HCT116 (cell line): ENCODE measurements at regions not wholly inside any gene's neighbourhood (a gene's known extent, or its start where the extent isn't known, plus 50 kb on each side); places are given as distances from the start of the nearest gene placed in this dataset.
A peak's percentile ranks its signal among the peaks of the same experiment; 100 is the strongest.

Source experiments
- ATAC-seq: fragments of 200-7000 bp; cut with Tn5 transposase; 2 replicates; pipeline ENCODE4 v1.9.1; 2020; ENCODE audit warnings: mild to moderate bottlenecking, moderate library complexity
- BruUV-seq: library from RNA; stranded (reverse); fragments of 400-500 nt; replicated peaks from 2 replicates; lab custom pipeline; 2021; lab: Mats Ljungman, UMichigan
- CTCF ChIA-PET: fragments of 300-600 bp; sonication (Branson Sonifier 250); formaldehyde crosslinking; loops from one replicate; lab custom pipeline; 2021; ENCODE audit warnings: antibody characterized with exemption; lab: Charles Lee
- POLR2A ChIA-PET: fragments of 300-600, 350-600 bp; sonication (Branson Sonifier 250); formaldehyde crosslinking; loops from one replicate; lab custom pipeline; 2021; ENCODE audit warnings: antibody characterized with exemption; lab: Charles Lee
- RAD21 ChIA-PET, 2 experiments: fragments of 300-600 bp; sonication (Branson Sonifier 250); formaldehyde crosslinking; loops; one replicate each; lab custom pipeline; 2023; ENCODE audit warnings: low total read pairs in 2 of 2; ENCODE audit not compliant: uncharacterized antibody in 2 of 2, unreplicated experiment in 2 of 2, low non-redundant PET in 1 of 2; lab: Charles Lee
- DNase-seq: peaks from one replicate; pipeline ENCODE4 v3.0.0-alpha.2; 2010; ENCODE audit warnings: low read depth, low spot score
- H2AFZ ChIP-seq: fragments of 200-600 bp; shearing (Covaris generic), sonication (generic); 2 replicates; pipeline ENCODE4 v1.6.1; 2017; ENCODE audit warnings: low read depth, mixed run types, mixed read lengths, antibody characterized with exemption, low read length; ENCODE audit not compliant: poor library complexity, severe bottlenecking
- H3K27ac ChIP-seq: 2 replicates; pipeline ENCODE4 v1.5.1; 2012; ENCODE audit warnings: low read depth, low read length
- H3K27me3 ChIP-seq: fragments of 200-600 bp; sonication (generic); 2 replicates; pipeline ENCODE4 v1.6.1; 2016; ENCODE audit warnings: mixed run types, low read length, mixed read lengths; ENCODE audit not compliant: insufficient read depth
- H3K36me3 ChIP-seq, 2 experiments: fragments of 200-500 bp in 1 of 2; fragments of 200-600 bp in 1 of 2; sonication (Bioruptor generic) in 1 of 2; sonication (generic) in 1 of 2; 2 replicates each; pipeline versions ENCODE4 v1.5.1 to v1.6.1; 2014 to 2016; ENCODE audit warnings: low read length in 2 of 2, inconsistent platforms in 1 of 2, mixed read lengths in 1 of 2, mixed run types in 1 of 2; ENCODE audit not compliant: insufficient read depth in 2 of 2, control insufficient read depth in 1 of 2
- H3K4me1 ChIP-seq, 2 experiments: fragments of 200-600 bp in 1 of 2; sonication (generic) in 1 of 2; 2 replicates each; pipeline versions ENCODE4 v1.5.1 to v1.6.1; 2012 to 2017; ENCODE audit warnings: low read length in 2 of 2, inconsistent platforms in 1 of 2, mild to moderate bottlenecking in 1 of 2, mixed read lengths in 1 of 2, mixed run types in 1 of 2, moderate library complexity in 1 of 2; ENCODE audit not compliant: insufficient read depth in 2 of 2, control insufficient read depth in 1 of 2
- H3K4me2 ChIP-seq: fragments of 200-600 bp; sonication (generic); 2 replicates; pipeline ENCODE4 v1.6.1; 2017; ENCODE audit warnings: mixed run types, low read length, mixed read lengths
- H3K4me3 ChIP-seq, 2 experiments: fragments of 200-600 bp in 1 of 2; sonication (generic) in 1 of 2; replicated peaks in 1 of 2; 2 replicates each; pipeline ENCODE4 v1.5.1; 2011 to 2016; ENCODE audit warnings: low read length in 2 of 2, control low read depth in 1 of 2, low read depth in 1 of 2, mild to moderate bottlenecking in 1 of 2, mixed read lengths in 1 of 2, mixed run types in 1 of 2
- H3K79me2 ChIP-seq: fragments of 200-600 bp; sonication (generic); 2 replicates; pipeline ENCODE4 v1.6.1; 2017; ENCODE audit warnings: mild to moderate bottlenecking, mixed run types, low read length, moderate library complexity, mixed read lengths; ENCODE audit not compliant: insufficient read depth
- H3K9ac ChIP-seq: fragments of 200-600 bp; sonication (generic); 2 replicates; pipeline ENCODE4 v1.6.1; 2016; ENCODE audit warnings: low read length, mixed read lengths
- H3K9me2 ChIP-seq: fragments of 200-600 bp; sonication (generic), shearing (Covaris generic); 2 replicates; pipeline ENCODE4 v1.6.1; 2017; ENCODE audit warnings: mixed run types, mild to moderate bottlenecking, moderate library complexity; ENCODE audit not compliant: insufficient read depth
- H3K9me3 ChIP-seq, 2 experiments: fragments of 200-500 bp in 1 of 2; fragments of 200-600 bp in 1 of 2; sonication (Bioruptor generic) in 1 of 2; sonication (generic) in 1 of 2; 2 replicates each; pipeline ENCODE4 v1.6.1; 2014 to 2017; ENCODE audit warnings: low read length in 2 of 2, mixed read lengths in 2 of 2, inconsistent platforms in 1 of 2, low read depth in 1 of 2, mild to moderate bottlenecking in 1 of 2, mixed run types in 1 of 2, moderate library complexity in 1 of 2; ENCODE audit not compliant: control insufficient read depth in 1 of 2, insufficient read depth in 1 of 2
- H4K20me1 ChIP-seq: fragments of 200-600 bp; sonication (generic), shearing (Covaris generic); 2 replicates; pipeline ENCODE4 v1.6.1; 2017; ENCODE audit warnings: mixed run types, mild to moderate bottlenecking, moderate library complexity; ENCODE audit not compliant: insufficient read depth
- CEBPB ChIP-seq: IDR thresholded peaks from 2 replicates; pipeline ENCODE4 v1.6.1; 2012; ENCODE audit warnings: low read depth
- EGR1 ChIP-seq: IDR thresholded peaks from 2 replicates; pipeline ENCODE4 v1.6.1; 2012; ENCODE audit warnings: low read depth
- ELF1 ChIP-seq: IDR thresholded peaks from 2 replicates; pipeline ENCODE4 v1.6.1; 2012; ENCODE audit warnings: low read depth, borderline replicate concordance
- EZH2phosphoT487 ChIP-seq: fragments of 200-600 bp; IDR thresholded peaks from 2 replicates; pipeline ENCODE4 v1.6.1; 2018; ENCODE audit warnings: antibody characterized with exemption, borderline replicate concordance
- FOSL1 ChIP-seq: IDR thresholded peaks from 2 replicates; pipeline ENCODE4 v1.6.1; 2012; ENCODE audit warnings: low read depth
- RAD21 ChIP-seq: IDR thresholded peaks from 2 replicates; pipeline ENCODE4 v1.6.1; 2012; ENCODE audit warnings: low read depth, mild to moderate bottlenecking
- SP1 ChIP-seq: IDR thresholded peaks from 2 replicates; pipeline ENCODE4 v1.6.1; 2012; ENCODE audit warnings: low read depth
- YY1 ChIP-seq: IDR thresholded peaks from 2 replicates; pipeline ENCODE4 v1.6.1; 2011; ENCODE audit warnings: low read length, low read depth, moderate library complexity, mild to moderate bottlenecking; ENCODE audit not compliant: insufficient replicate concordance; ENCODE audit errors: extremely low read depth
- intact Hi-C: fragments of 100-400 bp; cut with micrococcal nuclease; formaldehyde crosslinking; loops from 2 replicates; pipeline ENCODE4 v1.10.0; 2022
- TF ChIP-seq, protein P1 (sequence below), 3 experiments: fragments of 200-600 bp in 1 of 3; sonication (generic) in 1 of 3; IDR thresholded peaks in 2 of 3; conservative IDR thresholded peaks in 1 of 3; 2 replicates each; pipeline ENCODE4 v1.5.1; 2012 to 2017; ENCODE audit warnings: low read depth in 2 of 3, low read length in 2 of 3, antibody characterized with exemption in 1 of 3, borderline replicate concordance in 1 of 3, control low read depth in 1 of 3, mild to moderate bottlenecking in 1 of 3, mixed read lengths in 1 of 3, mixed run types in 1 of 3, moderate library complexity in 1 of 3; ENCODE audit not compliant: insufficient read depth in 1 of 3
- TF ChIP-seq, protein P2 (sequence below): IDR thresholded peaks from 2 replicates; pipeline ENCODE4 v1.6.1; 2012; ENCODE audit warnings: low read depth

DNA sequence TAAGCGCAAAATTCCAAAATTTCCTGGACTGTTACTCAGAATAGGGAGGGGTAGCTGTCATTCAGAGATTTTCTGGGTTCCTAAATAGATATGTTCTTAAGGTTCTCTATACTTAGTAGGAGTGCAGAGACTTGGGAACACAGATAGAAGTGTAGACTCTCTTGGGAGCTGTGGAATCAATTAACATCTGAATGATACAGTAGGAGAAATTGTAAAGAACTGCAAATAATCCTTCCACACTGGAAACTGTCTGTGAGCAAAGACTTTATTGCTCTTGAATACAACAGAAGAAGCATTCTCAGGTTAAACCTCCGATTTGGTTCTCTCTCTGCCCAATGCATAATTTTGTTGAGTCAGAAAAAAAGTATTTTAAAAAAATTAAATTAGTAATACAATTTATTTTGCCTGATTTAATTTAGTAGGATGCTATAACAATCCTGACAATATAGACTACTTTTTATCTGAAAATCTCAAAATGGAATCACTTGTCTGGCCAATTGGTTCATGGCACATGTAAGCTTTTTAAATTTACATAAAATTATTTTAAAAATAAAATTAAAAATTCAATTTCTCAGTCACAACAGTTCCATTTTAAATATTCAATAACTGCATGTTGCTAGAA is 1754.3 kb downstream of the PLA2G4A start:
- no TSS peak for BruUV-seq
- DNase-seq = no peak
- ChIA-PET CTCF (no interaction called here), POLR2A (no interaction called here), RAD21 (no interaction called here)
- Histone ChIP-seq H3K27ac (no peak overlapping the region), H3K9ac (no peak overlapping the region), H3K4me2 (no peak overlapping the region), H3K9me3 (no peaks in the 10 kb centered on the region), H3K36me3 (no peaks in the 10 kb centered on the region), H3K27me3 (no peaks in the 10 kb centered on the region), H2AFZ (no peak overlapping the region), H3K79me2 (no peaks in the 10 kb centered on the region), H3K4me1 (no peaks in the 10 kb centered on the region), H4K20me1 (no peaks in the 10 kb centered on the region), H3K4me3 (no peak overlapping the region), H3K9me2 (no peaks in the 10 kb centered on the region)
- no peak for ATAC-seq
- TF ChIP-seq FOSL1 (no peak), RAD21 (no peak), EZH2phosphoT487 (no peak), SP1 (no peak), EGR1 (no peak)
- TF ChIP-seq, protein P1, sequence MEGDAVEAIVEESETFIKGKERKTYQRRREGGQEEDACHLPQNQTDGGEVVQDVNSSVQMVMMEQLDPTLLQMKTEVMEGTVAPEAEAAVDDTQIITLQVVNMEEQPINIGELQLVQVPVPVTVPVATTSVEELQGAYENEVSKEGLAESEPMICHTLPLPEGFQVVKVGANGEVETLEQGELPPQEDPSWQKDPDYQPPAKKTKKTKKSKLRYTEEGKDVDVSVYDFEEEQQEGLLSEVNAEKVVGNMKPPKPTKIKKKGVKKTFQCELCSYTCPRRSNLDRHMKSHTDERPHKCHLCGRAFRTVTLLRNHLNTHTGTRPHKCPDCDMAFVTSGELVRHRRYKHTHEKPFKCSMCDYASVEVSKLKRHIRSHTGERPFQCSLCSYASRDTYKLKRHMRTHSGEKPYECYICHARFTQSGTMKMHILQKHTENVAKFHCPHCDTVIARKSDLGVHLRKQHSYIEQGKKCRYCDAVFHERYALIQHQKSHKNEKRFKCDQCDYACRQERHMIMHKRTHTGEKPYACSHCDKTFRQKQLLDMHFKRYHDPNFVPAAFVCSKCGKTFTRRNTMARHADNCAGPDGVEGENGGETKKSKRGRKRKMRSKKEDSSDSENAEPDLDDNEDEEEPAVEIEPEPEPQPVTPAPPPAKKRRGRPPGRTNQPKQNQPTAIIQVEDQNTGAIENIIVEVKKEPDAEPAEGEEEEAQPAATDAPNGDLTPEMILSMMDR (IDR thresholded peaks at IDR 0.05 in 2 of 3, conservative IDR thresholded peaks at IDR 0.05 in 1 of 3; ENCODE audit: borderline replicate concordance in 1 of 3, insufficient read depth in 1 of 3, low read depth in 2 of 3, low read length in 2 of 3) = no peak
- intact Hi-C loops = no loop called here

- no peaks in the 10 kb centered on the region for H3K27me3 ChIP-seq
- H2AFZ ChIP-seq = peak overlapping the region; percentile 30
- no peaks in the 10 kb centered on the region for H3K9me3 ChIP-seq
- DNase-seq = no peak
- ChIA-PET CTCF (no interaction called here), RAD21 (no interaction called here), POLR2A (no interaction called here)
- H3K27ac ChIP-seq = no peak overlapping the region
- intact Hi-C loops = no loop called here
- H3K9ac ChIP-seq = no peak overlapping the region
- no peaks in the 10 kb centered on the region for H3K79me2 ChIP-seq
- H3K4me1 ChIP-seq = no peaks in the 10 kb centered on the region
- TF ChIP-seq ELF1 (no peak), CEBPB (no peak), YY1 (no peak)
- TF ChIP-seq, protein P2, sequence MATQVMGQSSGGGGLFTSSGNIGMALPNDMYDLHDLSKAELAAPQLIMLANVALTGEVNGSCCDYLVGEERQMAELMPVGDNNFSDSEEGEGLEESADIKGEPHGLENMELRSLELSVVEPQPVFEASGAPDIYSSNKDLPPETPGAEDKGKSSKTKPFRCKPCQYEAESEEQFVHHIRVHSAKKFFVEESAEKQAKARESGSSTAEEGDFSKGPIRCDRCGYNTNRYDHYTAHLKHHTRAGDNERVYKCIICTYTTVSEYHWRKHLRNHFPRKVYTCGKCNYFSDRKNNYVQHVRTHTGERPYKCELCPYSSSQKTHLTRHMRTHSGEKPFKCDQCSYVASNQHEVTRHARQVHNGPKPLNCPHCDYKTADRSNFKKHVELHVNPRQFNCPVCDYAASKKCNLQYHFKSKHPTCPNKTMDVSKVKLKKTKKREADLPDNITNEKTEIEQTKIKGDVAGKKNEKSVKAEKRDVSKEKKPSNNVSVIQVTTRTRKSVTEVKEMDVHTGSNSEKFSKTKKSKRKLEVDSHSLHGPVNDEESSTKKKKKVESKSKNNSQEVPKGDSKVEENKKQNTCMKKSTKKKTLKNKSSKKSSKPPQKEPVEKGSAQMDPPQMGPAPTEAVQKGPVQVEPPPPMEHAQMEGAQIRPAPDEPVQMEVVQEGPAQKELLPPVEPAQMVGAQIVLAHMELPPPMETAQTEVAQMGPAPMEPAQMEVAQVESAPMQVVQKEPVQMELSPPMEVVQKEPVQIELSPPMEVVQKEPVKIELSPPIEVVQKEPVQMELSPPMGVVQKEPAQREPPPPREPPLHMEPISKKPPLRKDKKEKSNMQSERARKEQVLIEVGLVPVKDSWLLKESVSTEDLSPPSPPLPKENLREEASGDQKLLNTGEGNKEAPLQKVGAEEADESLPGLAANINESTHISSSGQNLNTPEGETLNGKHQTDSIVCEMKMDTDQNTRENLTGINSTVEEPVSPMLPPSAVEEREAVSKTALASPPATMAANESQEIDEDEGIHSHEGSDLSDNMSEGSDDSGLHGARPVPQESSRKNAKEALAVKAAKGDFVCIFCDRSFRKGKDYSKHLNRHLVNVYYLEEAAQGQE = no peak
- H3K9me2 ChIP-seq = no peaks in the 10 kb centered on the region
- no TSS peak for BruUV-seq
- no peak overlapping the region for H3K4me2 ChIP-seq
- no peaks in the 10 kb centered on the region for H4K20me1 ChIP-seq
- no peaks in the 10 kb centered on the region for H3K36me3 ChIP-seq
- ATAC-seq = no peak
- no peak overlapping the region for H3K4me3 ChIP-seq
Observed at GRCh38 chr1:188584119-188584518, 1755.4 kb downstream of the PLA2G4A start.
